H4 (cell line): ENCODE measurements at regions not wholly inside any gene's neighbourhood (a gene's known extent, or its start where the extent isn't known, plus 50 kb on each side); places are given as distances from the start of the nearest gene placed in this dataset.

Experiments used
- DNase-seq: peaks from one replicate; pipeline ENCODE4 v3.0.0-alpha.2; 2015; ENCODE audit warnings: low spot score

DNA sequence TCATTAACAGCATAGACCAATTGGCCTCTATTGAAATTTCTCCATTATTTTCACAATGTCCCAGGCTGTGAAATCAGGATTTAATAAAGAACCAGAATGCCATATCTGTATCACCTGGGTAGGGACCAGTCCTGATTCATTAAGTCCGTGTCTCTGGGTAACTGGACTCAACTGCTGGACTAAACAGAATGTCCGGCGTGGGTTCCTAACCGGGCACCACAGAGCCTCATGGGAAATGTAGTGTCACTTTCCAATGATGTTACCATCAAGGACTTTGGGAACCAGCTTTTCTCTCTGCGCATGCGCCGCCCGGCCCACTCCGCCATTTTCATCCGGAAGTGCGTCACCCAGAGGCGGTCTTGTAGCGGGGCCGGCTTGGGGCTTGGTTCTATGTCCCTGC is 3430.4 kb upstream of the OR11H1 start:
- DNase-seq = peak; percentile 7
